AG10803 (cell line): ENCODE measurements at regions not wholly inside any gene's neighbourhood (a gene's known extent, or its start where the extent isn't known, plus 50 kb on each side); places are given as distances from the start of the nearest gene placed in this dataset.

Source experiments
- DNase-seq: peaks from one replicate; pipeline ENCODE4 v3.0.0; 2010; ENCODE audit warnings: low read depth
- H3K4me3 ChIP-seq: 2 replicates; pipeline ENCODE4 v1.5.1; 2011; ENCODE audit warnings: mild to moderate bottlenecking, low read length, control low read depth
- CTCF ChIP-seq: conservative IDR thresholded peaks from 2 replicates; pipeline ENCODE4 v1.5.1; 2011; ENCODE audit warnings: mild to moderate bottlenecking, low read length, control low read depth, inconsistent platforms

GRCh38 chr21:19433623-19434022 lies 1030.0 kb upstream of the TMPRSS15 start:
- no peak for TF ChIP-seq CTCF
- H3K4me3 ChIP-seq = no peak overlapping the region
- no peak for DNase-seq

- no peak for TF ChIP-seq CTCF
- no peak overlapping the region for H3K4me3 ChIP-seq
Measured at GRCh38 chr21:19440792-19441655, 1037.4 kb upstream of the TMPRSS15 start.

GRCh38 chr21:19458295-19458694 lies 1054.7 kb upstream of the TMPRSS15 start:
- DNase-seq = no peak

More at GRCh38 chr21:19440792-19441655, 1037.4 kb upstream of the TMPRSS15 start:
- no peak for DNase-seq

GRCh38 chr21:19461481-19462205 lies 1058.1 kb upstream of the TMPRSS15 start:
- H3K4me3 ChIP-seq = no peak overlapping the region
- TF ChIP-seq CTCF = no peak
- no peak for DNase-seq

More at GRCh38 chr21:19458295-19458694, 1054.7 kb upstream of the TMPRSS15 start:
- H3K4me3 ChIP-seq = no peak overlapping the region
- TF ChIP-seq CTCF = no peak

GRCh38 chr21:19463966-19464365 lies 1060.4 kb upstream of the TMPRSS15 start:
- TF ChIP-seq CTCF = no peak
- no peak overlapping the region for H3K4me3 ChIP-seq
- no peak for DNase-seq

- TF ChIP-seq CTCF = no peak
- DNase-seq = no peak
- no peak overlapping the region for H3K4me3 ChIP-seq
Measured at GRCh38 chr21:19468991-19469715, 1065.6 kb upstream of the TMPRSS15 start.
